HAP-1 (cell line): ENCODE measurements at regions not wholly inside any gene's neighbourhood (a gene's known extent, or its start where the extent isn't known, plus 50 kb on each side); places are given as distances from the start of the nearest gene placed in this dataset.
"Not testable (repeated sequence)": the region's sequence is repeated elsewhere in the genome, so short reads cannot be mapped to it uniquely, and the experiment has no call there.

Experiments
- DNase-seq, 2 experiments: peaks; one replicate each; pipeline ENCODE4 v3.0.0-alpha.2; 2016 to 2020; ENCODE audit warnings: low spot score in 2 of 2
- H3K27me3 ChIP-seq: fragments of 250-450 bp; sonication (Bioruptor Pico); 2 replicates; pipeline ENCODE4 v1.5.1; 2020; ENCODE audit warnings: low read depth, mild to moderate bottlenecking, moderate library complexity
- H3K36me3 ChIP-seq: fragments of 250-450 bp; sonication (Bioruptor Pico); replicated peaks from 2 replicates; pipeline ENCODE4 v1.5.1; 2020; ENCODE audit warnings: mild to moderate bottlenecking
- H3K4me1 ChIP-seq: fragments of 250-450 bp; sonication (Bioruptor Pico); 2 replicates; pipeline ENCODE4 v1.5.1; 2020; ENCODE audit warnings: mild to moderate bottlenecking
- H3K4me3 ChIP-seq: fragments of 250-450 bp; sonication (Bioruptor Pico); 2 replicates; pipeline ENCODE4 v1.5.1; 2020; ENCODE audit warnings: mild to moderate bottlenecking, moderate library complexity
- H3K9me3 ChIP-seq: fragments of 250-450 bp; sonication (Bioruptor Pico); 2 replicates; pipeline ENCODE4 v1.5.1; 2020; ENCODE audit warnings: mild to moderate bottlenecking, moderate library complexity
- in situ Hi-C: fragments of 300-500 bp; cut with MboI; formaldehyde crosslinking; loops from 3 replicates; pipeline ENCODE4 v1.14.3; 2020; ENCODE audit warnings: low sequenced_read_pairs, inconsistent platforms, mixed read lengths

- in situ Hi-C loops: no loop called here
- Histone ChIP-seq H3K4me1 (no peaks in the 10 kb centered on the region), H3K36me3 (no peaks in the 10 kb centered on the region), H3K27me3 (no peaks in the 10 kb centered on the region), H3K9me3 (no peaks in the 10 kb centered on the region), H3K4me3 (no peak overlapping the region)
- no peak for DNase-seq
These were observed 836.1 kb upstream of the CDH6 start for GRCh38 chr5:30357371-30357770.

- Histone ChIP-seq H3K4me3 (no peak overlapping the region), H3K36me3 (no peaks in the 10 kb centered on the region), H3K4me1 (no peaks in the 10 kb centered on the region), H3K9me3 (no peaks in the 10 kb centered on the region), H3K27me3 (no peaks in the 10 kb centered on the region)
- DNase-seq: no peak
- in situ Hi-C loops: no loop called here
These were observed 837.8 kb upstream of the CDH6 start for GRCh38 chr5:30355675-30356074.

GRCh38 chr5:30347858-30348257 is 845.6 kb upstream of the CDH6 start:
- Histone ChIP-seq H3K4me3 (no peak overlapping the region), H3K4me1 (no peaks in the 10 kb centered on the region), H3K27me3 (no peaks in the 10 kb centered on the region), H3K9me3 (no peaks in the 10 kb centered on the region), H3K36me3 (no peaks in the 10 kb centered on the region)
- in situ Hi-C loops: no loop called here
- no peak for DNase-seq

GRCh38 chr5:30345539-30346345 is 847.7 kb upstream of the CDH6 start:
- DNase-seq, H3K4me3 ChIP-seq, in situ Hi-C loops, H3K4me1 ChIP-seq, H3K9me3 ChIP-seq, H3K36me3 ChIP-seq, H3K27me3 ChIP-seq: not testable (repeated sequence)

GRCh38 chr5:30343707-30344106 is 849.8 kb upstream of the CDH6 start:
- Histone ChIP-seq H3K9me3 (no peaks in the 10 kb centered on the region), H3K27me3 (no peaks in the 10 kb centered on the region), H3K4me3 (no peak overlapping the region), H3K36me3 (no peaks in the 10 kb centered on the region), H3K4me1 (no peaks in the 10 kb centered on the region)
- in situ Hi-C loops: no loop called here
- DNase-seq: no peak

GRCh38 chr5:30341466-30341865 is 852.0 kb upstream of the CDH6 start:
- no peak for DNase-seq
- no peaks in the 10 kb centered on the region for H3K9me3 ChIP-seq
- H3K27me3 ChIP-seq: no peaks in the 10 kb centered on the region
- H3K36me3 ChIP-seq: no peaks in the 10 kb centered on the region
- H3K4me3 ChIP-seq: no peak overlapping the region
- H3K4me1 ChIP-seq: no peaks in the 10 kb centered on the region
- in situ Hi-C loops: no loop called here

GRCh38 chr5:30337084-30337573 is 856.4 kb upstream of the CDH6 start:
- in situ Hi-C loops: no loop called here
- Histone ChIP-seq H3K9me3 (no peaks in the 10 kb centered on the region), H3K4me3 (no peak overlapping the region), H3K36me3 (no peaks in the 10 kb centered on the region), H3K4me1 (no peaks in the 10 kb centered on the region), H3K27me3 (no peaks in the 10 kb centered on the region)
- DNase-seq: no peak

- in situ Hi-C loops: no loop called here
- no peaks in the 10 kb centered on the region for H3K36me3 ChIP-seq
- DNase-seq: no peak
- H3K4me1 ChIP-seq: no peaks in the 10 kb centered on the region
- no peaks in the 10 kb centered on the region for H3K9me3 ChIP-seq
- H3K4me3 ChIP-seq: no peak overlapping the region
- no peaks in the 10 kb centered on the region for H3K27me3 ChIP-seq
These were observed 862.0 kb upstream of the CDH6 start for GRCh38 chr5:30331534-30331933.

GRCh38 chr5:30325795-30326194 is 867.7 kb upstream of the CDH6 start:
- in situ Hi-C loops: no loop called here
- Histone ChIP-seq H3K27me3 (no peaks in the 10 kb centered on the region), H3K4me1 (no peaks in the 10 kb centered on the region; the same call in 1 of the 2 replicates), H3K9me3 (no peaks in the 10 kb centered on the region), H3K4me3 (no peak overlapping the region), H3K36me3 (no peaks in the 10 kb centered on the region)
- DNase-seq: no peak

- DNase-seq: peak in 1 of 2 experiments; percentile 10
- Histone ChIP-seq H3K9me3 (no peaks in the 10 kb centered on the region), H3K27me3 (no peaks in the 10 kb centered on the region), H3K4me1 (no peaks in the 10 kb centered on the region; the same call in 1 of the 2 replicates), H3K4me3 (no peak overlapping the region), H3K36me3 (no peaks in the 10 kb centered on the region)
- in situ Hi-C loops: no loop called here
These were observed 869.4 kb upstream of the CDH6 start for GRCh38 chr5:30324083-30324482.

- H3K4me3 ChIP-seq: no peak overlapping the region
- no peaks in the 10 kb centered on the region for H3K4me1 ChIP-seq
- no peaks in the 10 kb centered on the region for H3K27me3 ChIP-seq
- DNase-seq: no peak
- H3K36me3 ChIP-seq: no peaks in the 10 kb centered on the region
- in situ Hi-C loops: no loop called here
- H3K9me3 ChIP-seq: no peaks in the 10 kb centered on the region
These were observed 905.6 kb upstream of the CDH6 start for GRCh38 chr5:30287890-30288289.

- no peak overlapping the region for H3K4me3 ChIP-seq
- no peaks in the 10 kb centered on the region for H3K9me3 ChIP-seq
- no peaks in the 10 kb centered on the region for H3K4me1 ChIP-seq
- no peaks in the 10 kb centered on the region for H3K36me3 ChIP-seq
- DNase-seq: no peak
- in situ Hi-C loops: no loop called here
- H3K27me3 ChIP-seq: no peaks in the 10 kb centered on the region
These were observed 914.2 kb upstream of the CDH6 start for GRCh38 chr5:30279237-30279636.

- H3K27me3 ChIP-seq: no peaks in the 10 kb centered on the region
- in situ Hi-C loops: no loop called here
These were observed 926.5 kb upstream of the CDH6 start for GRCh38 chr5:30267026-30267425.

GRCh38 chr5:30239331-30240022 is 954.0 kb upstream of the CDH6 start:
- DNase-seq: no peak
- no peaks in the 10 kb centered on the region for H3K9me3 ChIP-seq
- H3K4me3 ChIP-seq: no peak overlapping the region
- no peaks in the 10 kb centered on the region for H3K4me1 ChIP-seq
- in situ Hi-C loops: no loop called here
- H3K27me3 ChIP-seq: no peaks in the 10 kb centered on the region
- no peaks in the 10 kb centered on the region; the same call in 1 of the 2 replicates for H3K36me3 ChIP-seq

More at GRCh38 chr5:30267026-30267425, 926.5 kb upstream of the CDH6 start:
- Histone ChIP-seq H3K36me3 (no peaks in the 10 kb centered on the region), H3K4me3 (no peak overlapping the region), H3K4me1 (no peaks in the 10 kb centered on the region), H3K9me3 (no peaks in the 10 kb centered on the region)
- DNase-seq: no peak
